ENCODE measurements at regions not wholly inside any gene's neighbourhood (a gene's known extent, or its start where the extent isn't known, plus 50 kb on each side); places are given as distances from the start of the nearest gene placed in this dataset.

GRCh38 chr4:60637976-60638375, 562.1 kb upstream of the ADGRL3 start:
- H3K4me3 ChIP-seq (replicated peaks in 1 of 2; ENCODE audit: low read depth in 2 of 2, low read length in 2 of 2) = no peak overlapping the region

GRCh38 chr4:60648774-60649173, 551.4 kb upstream of the ADGRL3 start:
- TF ChIP-seq CTCF (IDR thresholded peaks at IDR 0.05; ENCODE audit: low read depth, low read length) = no peak
- H3K4me3 ChIP-seq (replicated peaks in 1 of 2; ENCODE audit: low read depth in 2 of 2, low read length in 2 of 2) = no peak overlapping the region
- DNase-seq (ENCODE audit: low read depth in 2 of 2) = no peak

More at GRCh38 chr4:60637976-60638375, 562.1 kb upstream of the ADGRL3 start:
- no peak for DNase-seq (ENCODE audit: low read depth in 2 of 2)
- TF ChIP-seq CTCF (IDR thresholded peaks at IDR 0.05; ENCODE audit: low read depth, low read length) = no peak

- no peak overlapping the region for H3K4me3 ChIP-seq (replicated peaks in 1 of 2; ENCODE audit: low read depth in 2 of 2, low read length in 2 of 2)
- no peak for TF ChIP-seq CTCF (IDR thresholded peaks at IDR 0.05; ENCODE audit: low read depth, low read length)
- DNase-seq (ENCODE audit: low read depth in 2 of 2) = peak in 1 of 2 donors; percentile 5
Measured at GRCh38 chr4:60652933-60653332, 547.2 kb upstream of the ADGRL3 start.

GRCh38 chr4:60655356-60655755, 544.8 kb upstream of the ADGRL3 start:
- H3K4me3 ChIP-seq (replicated peaks in 1 of 2; ENCODE audit: low read depth in 2 of 2, low read length in 2 of 2) = no peak overlapping the region
- TF ChIP-seq CTCF (IDR thresholded peaks at IDR 0.05; ENCODE audit: low read depth, low read length) = no peak
- peak in 1 of 2 donors; percentile 42 for DNase-seq (ENCODE audit: low read depth in 2 of 2)

- no peak overlapping the region for H3K4me3 ChIP-seq (replicated peaks in 1 of 2; ENCODE audit: low read depth in 2 of 2, low read length in 2 of 2)
- TF ChIP-seq CTCF (IDR thresholded peaks at IDR 0.05; ENCODE audit: low read depth, low read length) = no peak
- peak; percentile 2 to 39 for DNase-seq (ENCODE audit: low read depth in 2 of 2)
Measured at GRCh38 chr4:60656171-60656570, 544.0 kb upstream of the ADGRL3 start.

GRCh38 chr4:60657041-60657440, 543.1 kb upstream of the ADGRL3 start:
- no peak for DNase-seq (ENCODE audit: low read depth in 2 of 2)
- no peak overlapping the region for H3K4me3 ChIP-seq (replicated peaks in 1 of 2; ENCODE audit: low read depth in 2 of 2, low read length in 2 of 2)
- TF ChIP-seq CTCF (IDR thresholded peaks at IDR 0.05; ENCODE audit: low read depth, low read length) = no peak

- DNase-seq (ENCODE audit: low read depth in 2 of 2) = peak; percentile 6 to 24
- no peak for TF ChIP-seq CTCF (IDR thresholded peaks at IDR 0.05; ENCODE audit: low read depth, low read length)
- H3K4me3 ChIP-seq (replicated peaks in 1 of 2; ENCODE audit: low read depth in 2 of 2, low read length in 2 of 2) = no peak overlapping the region
Measured at GRCh38 chr4:60657807-60658206, 542.3 kb upstream of the ADGRL3 start.
